ENCODE measurements at regions not wholly inside any gene's neighbourhood (a gene's known extent, or its start where the extent isn't known, plus 50 kb on each side); places are given as distances from the start of the nearest gene placed in this dataset.
"Not testable (repeated sequence)": the region's sequence is repeated elsewhere in the genome, so short reads cannot be mapped to it uniquely, and the experiment has no call there.

DNA sequence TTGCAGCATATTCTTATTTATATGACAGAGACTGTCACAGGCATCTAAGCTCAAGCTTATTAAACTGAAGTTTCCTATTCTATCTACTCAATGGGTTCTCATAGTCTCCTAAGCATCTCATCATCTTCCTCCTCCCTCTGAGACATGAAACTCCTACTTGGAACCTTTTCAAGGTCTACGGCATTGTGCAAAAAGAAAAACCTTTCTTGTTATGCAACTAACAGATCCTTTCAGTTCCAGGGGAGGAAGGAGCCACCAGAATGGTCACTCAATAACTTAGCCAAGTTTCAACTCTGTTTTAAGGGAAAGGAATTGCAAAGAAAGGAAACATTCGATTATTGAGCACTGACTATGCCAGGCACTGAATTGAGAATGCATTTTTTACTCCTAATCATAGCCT is 98.1 kb upstream of the RRN3 start:
- not testable (repeated sequence) for TF ChIP-seq POLR2A, TAF1, POLR2AphosphoS5 (IDR thresholded peaks at IDR 0.05; ENCODE audit: low read depth, low read length)

Measured in GM12891 (cell line).